AG04449 (cell line): ENCODE measurements at regions not wholly inside any gene's neighbourhood (a gene's known extent, or its start where the extent isn't known, plus 50 kb on each side); places are given as distances from the start of the nearest gene placed in this dataset.

Experiments
- CTCF ChIA-PET: fragments of 350-600 bp; formaldehyde crosslinking; extraction: SDS; loops from one replicate; lab custom pipeline; 2021; ENCODE audit warnings: antibody characterized with exemption; lab: Yijun Ruan, JAX
- POLR2A ChIA-PET: fragments of 400-600, 350-600 bp; formaldehyde crosslinking; extraction: SDS; loops from one replicate; lab custom pipeline; 2020; ENCODE audit warnings: antibody characterized with exemption, inconsistent platforms; lab: Yijun Ruan, JAX
- DNase-seq: peaks from one replicate; pipeline ENCODE4 v3.0.0-alpha.2; 2010; ENCODE audit warnings: low read depth, low spot score
- H3K4me3 ChIP-seq: 2 replicates; pipeline ENCODE4 v1.5.1; 2011; ENCODE audit warnings: low read depth, mild to moderate bottlenecking, control low read depth, low read length
- TF ChIP-seq, protein P1 (sequence below): IDR thresholded peaks from one replicate; pipeline ENCODE4 v1.5.1; 2011; ENCODE audit warnings: mild to moderate bottlenecking, moderate library complexity, low read length, control low read depth, inconsistent platforms; ENCODE audit not compliant: insufficient read depth; ENCODE audit errors: missing control alignments

DNA sequence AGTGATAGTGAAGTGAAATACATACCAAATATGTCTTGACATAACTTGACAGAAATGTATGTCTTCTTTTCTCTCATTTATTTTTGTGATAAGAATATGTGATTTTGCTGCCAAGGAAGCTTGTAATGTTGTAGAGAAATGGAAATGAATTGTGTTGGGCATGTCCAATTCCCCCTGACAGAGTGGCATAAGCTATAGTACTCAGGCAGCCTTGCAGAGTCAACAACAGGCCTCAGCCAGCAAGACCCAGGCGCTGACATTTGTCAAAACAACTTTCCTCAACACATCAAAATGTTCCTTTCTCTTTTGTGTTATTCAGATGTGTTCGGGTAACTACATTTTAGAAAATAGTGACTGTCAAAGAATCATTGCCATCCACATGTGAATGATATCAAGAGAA, 538.1 kb upstream of the ATP11B start:
- TF ChIP-seq, protein P1, sequence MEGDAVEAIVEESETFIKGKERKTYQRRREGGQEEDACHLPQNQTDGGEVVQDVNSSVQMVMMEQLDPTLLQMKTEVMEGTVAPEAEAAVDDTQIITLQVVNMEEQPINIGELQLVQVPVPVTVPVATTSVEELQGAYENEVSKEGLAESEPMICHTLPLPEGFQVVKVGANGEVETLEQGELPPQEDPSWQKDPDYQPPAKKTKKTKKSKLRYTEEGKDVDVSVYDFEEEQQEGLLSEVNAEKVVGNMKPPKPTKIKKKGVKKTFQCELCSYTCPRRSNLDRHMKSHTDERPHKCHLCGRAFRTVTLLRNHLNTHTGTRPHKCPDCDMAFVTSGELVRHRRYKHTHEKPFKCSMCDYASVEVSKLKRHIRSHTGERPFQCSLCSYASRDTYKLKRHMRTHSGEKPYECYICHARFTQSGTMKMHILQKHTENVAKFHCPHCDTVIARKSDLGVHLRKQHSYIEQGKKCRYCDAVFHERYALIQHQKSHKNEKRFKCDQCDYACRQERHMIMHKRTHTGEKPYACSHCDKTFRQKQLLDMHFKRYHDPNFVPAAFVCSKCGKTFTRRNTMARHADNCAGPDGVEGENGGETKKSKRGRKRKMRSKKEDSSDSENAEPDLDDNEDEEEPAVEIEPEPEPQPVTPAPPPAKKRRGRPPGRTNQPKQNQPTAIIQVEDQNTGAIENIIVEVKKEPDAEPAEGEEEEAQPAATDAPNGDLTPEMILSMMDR, result no peak
- no peak overlapping the region for H3K4me3 ChIP-seq
- ChIA-PET POLR2A (no interaction called here), CTCF (interaction anchor here (1.0 kb wide), 1 partner anchor 546 kb away, joined by 4 read pairs; no protein-coding TSS in a partner anchor)
- no peak for DNase-seq

DNA sequence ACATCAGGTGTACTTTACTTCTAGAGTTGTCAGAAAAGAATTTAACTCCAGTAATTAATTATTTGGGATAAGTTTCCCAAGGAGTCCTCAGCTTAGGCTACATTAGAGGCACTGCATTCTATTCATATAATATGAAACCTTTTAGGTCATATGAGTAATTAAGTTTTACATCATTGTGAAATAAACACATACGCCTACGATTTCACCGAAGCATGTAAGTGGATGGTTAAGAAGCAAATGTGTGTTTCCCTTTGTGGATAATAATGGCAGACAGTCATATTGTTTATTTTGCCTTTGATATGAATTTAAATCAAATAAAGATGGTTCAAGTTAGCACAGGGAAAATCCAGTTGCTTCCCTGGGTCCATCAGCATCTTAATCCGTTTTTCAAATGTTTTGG, 535.9 kb upstream of the ATP11B start:
- no peak overlapping the region for H3K4me3 ChIP-seq
- no peak for DNase-seq
- CTCF ChIA-PET, result no interaction called here
- TF ChIP-seq, protein P1, result no peak
- POLR2A ChIA-PET, result no interaction called here

DNA sequence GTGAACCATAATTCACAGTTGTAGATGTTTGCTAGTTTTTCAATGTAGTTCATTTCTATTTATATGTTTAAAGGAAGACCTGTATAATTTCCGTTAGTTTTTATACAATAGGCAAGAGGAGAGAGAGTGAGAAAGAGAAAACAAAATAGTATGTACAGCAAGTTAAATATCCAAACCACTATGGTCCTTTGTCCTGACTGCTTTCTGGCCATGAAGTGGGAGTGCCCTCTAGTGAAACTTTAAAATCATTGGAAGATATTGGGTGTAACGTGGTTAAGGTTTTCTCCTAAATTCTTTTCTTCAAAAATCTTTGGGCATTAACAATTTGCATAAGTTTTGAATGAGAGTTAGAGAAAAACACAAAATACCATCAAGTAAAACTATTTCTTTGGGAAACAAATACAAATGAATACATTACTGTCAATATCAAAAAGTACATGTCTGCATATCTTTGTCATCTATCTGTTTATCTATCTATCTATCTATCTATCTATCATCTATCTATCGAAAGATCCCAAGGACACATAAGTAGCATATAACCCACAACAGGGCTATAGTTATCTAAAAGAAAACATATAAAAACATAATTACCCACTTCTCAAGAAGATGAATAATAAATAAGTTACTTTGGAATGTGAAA, 534.6 kb upstream of the ATP11B start:
- TF ChIP-seq, protein P1, result peak; percentile 37
- DNase-seq, result no peak
- no peak overlapping the region for H3K4me3 ChIP-seq
- POLR2A ChIA-PET, result no interaction called here
- CTCF ChIA-PET, result interaction anchor here (1.9 kb wide), 1 partner anchor 550 kb away, joined by 6 read pairs; no protein-coding TSS in a partner anchor

DNA sequence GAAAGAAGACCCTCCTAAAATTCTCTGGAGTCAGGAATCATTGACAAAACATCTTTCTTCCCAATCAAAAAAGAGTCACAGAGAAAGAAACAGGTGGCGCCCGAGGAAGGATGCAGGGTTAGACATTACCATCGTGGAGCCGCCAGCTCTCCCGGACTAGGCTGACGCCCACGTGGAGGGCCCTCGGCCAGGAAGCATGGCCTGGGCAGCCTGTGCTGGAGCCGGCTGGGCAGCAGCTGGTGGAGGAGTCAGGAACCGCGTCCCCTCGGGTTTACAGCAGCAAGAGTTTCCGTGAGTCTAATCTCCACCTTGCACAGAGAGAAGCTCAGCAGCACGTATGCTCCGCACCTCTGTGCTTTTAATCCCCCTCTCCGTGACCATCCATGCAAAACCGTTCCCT, 533.7 kb upstream of the ATP11B start:
- no peak for DNase-seq
- H3K4me3 ChIP-seq, result no peak overlapping the region
- TF ChIP-seq, protein P1, result no peak
- ChIA-PET POLR2A (no interaction called here), CTCF (interaction anchor here (0.9 to 1.9 kb wide), 5 partner anchors 10 to 553 kb away, joined by 3 to 8 read pairs (median 4); no protein-coding TSS in a partner anchor)

DNA sequence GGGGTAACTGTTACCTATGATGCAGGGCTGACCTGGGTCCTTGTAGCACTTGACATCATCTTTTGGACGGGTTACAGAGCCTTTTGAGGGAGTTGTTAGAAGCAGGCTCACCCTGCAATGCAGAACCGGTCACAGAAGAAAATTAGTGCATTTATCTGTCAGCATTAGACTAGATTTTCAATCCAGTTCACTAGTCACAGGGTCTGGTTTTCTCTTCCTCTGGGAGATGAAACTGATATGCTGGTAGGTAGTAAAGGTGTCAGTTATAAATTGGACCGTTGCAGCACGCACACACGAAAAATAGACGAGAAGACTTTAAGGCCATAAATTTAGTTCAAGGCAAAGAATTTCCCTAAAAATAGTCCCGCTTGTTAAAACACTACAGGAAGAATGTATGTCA, 532.3 kb upstream of the ATP11B start:
- H3K4me3 ChIP-seq, result no peak overlapping the region
- CTCF ChIA-PET, result interaction anchor here (1.1 kb wide), 1 partner anchor 10 kb away, joined by 3 read pairs; no protein-coding TSS in a partner anchor
- no peak for DNase-seq
- POLR2A ChIA-PET, result no interaction called here
- TF ChIP-seq, protein P1, result no peak

DNA sequence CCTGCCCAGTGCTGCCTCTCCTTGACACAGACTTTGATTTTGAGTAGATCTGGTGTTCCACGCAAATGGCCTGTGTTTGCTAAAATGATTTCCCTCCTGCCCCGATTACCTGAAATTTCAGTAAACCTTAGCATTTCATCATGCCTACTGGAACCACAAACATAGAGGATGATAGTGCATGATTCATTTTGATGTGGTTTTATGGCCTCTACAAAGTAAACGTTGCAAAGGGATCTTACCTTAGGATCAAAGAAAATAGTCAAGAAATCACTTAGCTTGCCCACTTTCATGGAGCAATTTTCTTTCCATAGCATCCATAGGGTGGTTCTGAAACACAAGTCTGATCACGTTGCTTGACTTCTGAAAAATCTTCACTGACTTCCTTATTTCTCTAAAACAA, 524.6 kb upstream of the ATP11B start:
- no peak for DNase-seq
- ChIA-PET POLR2A (no interaction called here), CTCF (interaction anchor here (1.2 to 2.4 kb wide), 2 partner anchors 9 to 567 kb away, joined by 3 to 8 read pairs; no protein-coding TSS in a partner anchor)
- TF ChIP-seq, protein P1, result no peak
- no peak overlapping the region for H3K4me3 ChIP-seq
